ENCODE measurements at regions not wholly inside any gene's neighbourhood (a gene's known extent, or its start where the extent isn't known, plus 50 kb on each side); places are given as distances from the start of the nearest gene placed in this dataset.

DNA sequence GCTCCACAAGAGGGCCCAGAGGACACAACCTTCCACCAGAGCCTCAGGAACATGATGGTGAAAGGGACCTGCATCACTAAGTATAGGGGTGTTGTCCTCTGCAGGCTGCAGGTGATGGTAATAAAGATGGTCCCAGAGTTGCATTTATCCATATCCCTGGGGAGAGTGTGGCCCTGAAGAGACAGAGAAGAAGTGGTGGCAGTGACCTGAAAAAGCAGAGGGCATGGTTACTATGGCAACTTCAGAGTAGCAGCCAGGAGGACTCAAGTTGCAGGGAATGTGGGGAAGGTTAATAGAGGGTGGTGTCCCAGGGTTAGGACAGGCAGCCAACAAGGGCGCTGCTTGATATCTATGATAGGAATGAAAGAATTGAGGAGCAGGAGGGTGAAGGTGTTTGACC lies 57.1 kb downstream of the HLA-A start:
- TF ChIP-seq, protein P1, sequence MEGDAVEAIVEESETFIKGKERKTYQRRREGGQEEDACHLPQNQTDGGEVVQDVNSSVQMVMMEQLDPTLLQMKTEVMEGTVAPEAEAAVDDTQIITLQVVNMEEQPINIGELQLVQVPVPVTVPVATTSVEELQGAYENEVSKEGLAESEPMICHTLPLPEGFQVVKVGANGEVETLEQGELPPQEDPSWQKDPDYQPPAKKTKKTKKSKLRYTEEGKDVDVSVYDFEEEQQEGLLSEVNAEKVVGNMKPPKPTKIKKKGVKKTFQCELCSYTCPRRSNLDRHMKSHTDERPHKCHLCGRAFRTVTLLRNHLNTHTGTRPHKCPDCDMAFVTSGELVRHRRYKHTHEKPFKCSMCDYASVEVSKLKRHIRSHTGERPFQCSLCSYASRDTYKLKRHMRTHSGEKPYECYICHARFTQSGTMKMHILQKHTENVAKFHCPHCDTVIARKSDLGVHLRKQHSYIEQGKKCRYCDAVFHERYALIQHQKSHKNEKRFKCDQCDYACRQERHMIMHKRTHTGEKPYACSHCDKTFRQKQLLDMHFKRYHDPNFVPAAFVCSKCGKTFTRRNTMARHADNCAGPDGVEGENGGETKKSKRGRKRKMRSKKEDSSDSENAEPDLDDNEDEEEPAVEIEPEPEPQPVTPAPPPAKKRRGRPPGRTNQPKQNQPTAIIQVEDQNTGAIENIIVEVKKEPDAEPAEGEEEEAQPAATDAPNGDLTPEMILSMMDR (IDR thresholded peaks at IDR 0.05; ENCODE audit: poor library complexity, severe bottlenecking): no peak
- Histone ChIP-seq H3K27me3 (ENCODE audit: insufficient read depth, poor library complexity, severe bottlenecking) (no peaks in the 10 kb centered on the region), H3K9me3 (ENCODE audit: severe bottlenecking) (no peaks in the 10 kb centered on the region), H3K27ac (ENCODE audit: poor library complexity, severe bottlenecking) (no peak overlapping the region), H3K36me3 (ENCODE audit: low read depth) (no peaks in the 10 kb centered on the region), H3K4me3 (ENCODE audit: severe bottlenecking) (no peak overlapping the region), H3K4me1 (ENCODE audit: insufficient read depth, poor library complexity, severe bottlenecking) (no peaks in the 10 kb centered on the region)
- no peak for DNase-seq (ENCODE audit: low spot score)
- ATAC-seq (ENCODE audit: low read depth): no peak

DNA sequence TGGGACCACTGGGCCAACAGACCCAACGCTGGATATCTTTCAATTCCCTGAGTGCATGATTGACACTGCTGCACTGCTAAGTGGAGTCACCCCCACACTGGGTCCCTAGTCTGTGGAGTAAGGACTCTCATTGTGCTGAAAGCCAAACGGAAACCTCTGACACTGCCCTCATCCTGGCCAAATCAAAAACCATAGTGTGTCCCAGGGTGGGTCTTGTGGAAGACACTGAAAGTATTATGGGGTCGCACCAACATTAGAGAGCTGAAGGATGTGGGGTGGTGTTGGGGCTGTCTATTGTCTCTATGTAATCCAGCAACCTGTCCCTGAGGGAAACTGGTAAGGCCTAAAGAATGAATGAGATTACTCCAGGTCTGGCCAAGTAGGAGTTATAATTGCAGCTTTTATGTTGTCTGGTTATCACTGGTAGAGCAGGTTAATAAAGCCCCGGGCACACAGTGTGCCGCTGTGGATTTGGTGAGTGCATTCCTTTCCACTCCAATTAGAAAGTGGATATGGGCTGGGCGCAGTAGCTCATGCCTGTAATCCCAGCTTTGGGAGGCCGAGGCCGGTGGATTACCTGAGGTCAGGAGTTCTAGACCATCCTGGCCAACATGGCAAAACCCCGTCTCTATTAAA lies 57.9 kb downstream of the HLA-A start:
- TF ChIP-seq, protein P1 (IDR thresholded peaks at IDR 0.05; ENCODE audit: poor library complexity, severe bottlenecking): no peak
- DNase-seq (ENCODE audit: low spot score): no peak
- no peaks in the 10 kb centered on the region for H3K4me1 ChIP-seq (ENCODE audit: insufficient read depth, poor library complexity, severe bottlenecking)
- no peaks in the 10 kb centered on the region for H3K9me3 ChIP-seq (ENCODE audit: severe bottlenecking)
- no peak overlapping the region for H3K4me3 ChIP-seq (ENCODE audit: severe bottlenecking)
- ATAC-seq (ENCODE audit: low read depth): no peak
- no peaks in the 10 kb centered on the region for H3K36me3 ChIP-seq (ENCODE audit: low read depth)
- H3K27me3 ChIP-seq (ENCODE audit: insufficient read depth, poor library complexity, severe bottlenecking): no peaks in the 10 kb centered on the region
- H3K27ac ChIP-seq (ENCODE audit: poor library complexity, severe bottlenecking): no peak overlapping the region

DNA sequence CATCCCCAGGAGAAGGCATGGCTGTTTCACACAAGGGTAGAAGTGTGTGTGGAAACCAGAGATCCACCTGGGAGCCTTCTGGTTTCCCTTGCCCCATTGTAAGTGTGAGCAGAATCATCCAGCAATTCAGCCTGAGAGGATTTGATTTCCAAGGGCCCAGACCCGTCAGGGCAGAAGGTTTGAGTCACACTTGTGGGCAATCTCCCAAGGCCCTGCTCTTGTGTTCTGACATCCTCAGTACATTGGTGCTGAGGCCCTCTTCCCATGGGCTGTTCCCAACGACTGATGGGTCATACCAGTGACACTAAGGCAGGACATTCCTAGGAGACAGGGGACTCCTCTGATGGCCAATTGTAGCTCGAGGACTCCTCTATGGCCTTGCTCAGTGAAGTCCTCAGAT lies 58.2 kb upstream of the POLR1H start:
- H3K36me3 ChIP-seq (ENCODE audit: low read depth): no peaks in the 10 kb centered on the region
- no peak overlapping the region for H3K27ac ChIP-seq (ENCODE audit: poor library complexity, severe bottlenecking)
- H3K27me3 ChIP-seq (ENCODE audit: insufficient read depth, poor library complexity, severe bottlenecking): peaks cover 21% of the 10 kb centered on the region
- ATAC-seq (ENCODE audit: low read depth) (no peak), DNase-seq (ENCODE audit: low spot score) (no peak)
- no peaks in the 10 kb centered on the region for H3K9me3 ChIP-seq (ENCODE audit: severe bottlenecking)
- TF ChIP-seq, protein P1 (IDR thresholded peaks at IDR 0.05; ENCODE audit: poor library complexity, severe bottlenecking): no peak
- H3K4me3 ChIP-seq (ENCODE audit: severe bottlenecking): no peak overlapping the region
- H3K4me1 ChIP-seq (ENCODE audit: insufficient read depth, poor library complexity, severe bottlenecking): no peaks in the 10 kb centered on the region

DNA sequence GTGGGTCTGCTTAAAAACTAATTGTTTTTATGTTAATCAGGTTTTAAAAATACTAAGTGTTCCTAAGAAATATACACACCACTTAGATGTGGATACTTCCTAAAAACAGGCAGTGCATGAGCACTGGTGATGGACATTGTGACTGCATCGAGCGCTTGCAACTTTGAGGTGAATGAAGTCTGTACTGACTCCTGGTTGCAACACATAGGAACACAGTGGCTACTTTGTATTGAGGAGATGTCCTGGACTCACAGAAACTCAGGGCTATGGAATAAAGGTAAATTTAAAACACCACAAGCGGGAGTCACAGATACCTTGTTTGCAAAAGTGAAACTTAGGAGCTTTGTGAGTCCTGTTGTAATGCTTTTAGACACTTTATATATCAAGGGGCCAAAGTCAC lies 55.6 kb upstream of the POLR1H start:
- H3K9me3 ChIP-seq (ENCODE audit: severe bottlenecking): no peaks in the 10 kb centered on the region
- DNase-seq (ENCODE audit: low spot score): no peak
- 0 out of 3 replicates have a peak, but pooled peaks have one; percentile 26 for ATAC-seq (ENCODE audit: low read depth)
- TF ChIP-seq, protein P1 (IDR thresholded peaks at IDR 0.05; ENCODE audit: poor library complexity, severe bottlenecking): no peak
- H3K36me3 ChIP-seq (ENCODE audit: low read depth): no peaks in the 10 kb centered on the region
- no peak overlapping the region for H3K4me3 ChIP-seq (ENCODE audit: severe bottlenecking)
- H3K27ac ChIP-seq (ENCODE audit: poor library complexity, severe bottlenecking): no peak overlapping the region
- H3K27me3 ChIP-seq (ENCODE audit: insufficient read depth, poor library complexity, severe bottlenecking): peaks cover 23% of the 10 kb centered on the region
- H3K4me1 ChIP-seq (ENCODE audit: insufficient read depth, poor library complexity, severe bottlenecking): no peaks in the 10 kb centered on the region
